HepG2 (cell line): ENCODE measurements at regions not wholly inside any gene's neighbourhood (a gene's known extent, or its start where the extent isn't known, plus 50 kb on each side); places are given as distances from the start of the nearest gene placed in this dataset.

Source experiments
- ATAC-seq: fragments of 200-7000 bp; cut with Tn5 transposase; 3 replicates; pipeline ENCODE4 v1.9.1; 2020; ENCODE audit warnings: mild to moderate bottlenecking, moderate library complexity
- BruUV-seq: library from RNA; stranded (reverse); fragments of 400-500 nt; replicated peaks from 2 replicates; lab custom pipeline; 2021; lab: Mats Ljungman, UMichigan
- CTCF ChIA-PET: fragments of 300-600 bp; formaldehyde crosslinking; extraction: SDS; loops from one replicate; lab custom pipeline; 2021; ENCODE audit warnings: low total read pairs, inconsistent platforms, low intra/inter-chr PET ratio; lab: Yijun Ruan, JAX
- POLR2A ChIA-PET: fragments of 350-600 bp; sonication (Branson Sonifier 250); formaldehyde crosslinking; loops from one replicate; lab custom pipeline; 2020; ENCODE audit warnings: antibody characterized with exemption, inconsistent platforms; lab: Yijun Ruan, JAX
- DNase-seq: peaks from one replicate; pipeline ENCODE4 v3.0.0-alpha.2; 2015; ENCODE audit warnings: low spot score
- FAIRE-seq: peaks from 3 replicates; lab custom pipeline; 2011; peaks lifted over from hg19 to GRCh38; lab: Jason Lieb, UNC
- H2AFZ ChIP-seq: one replicate; pipeline ENCODE4 v1.6.1; 2011; ENCODE audit warnings: low read length, inconsistent platforms
- H3K27ac ChIP-seq: fragments of 300-600 bp; 3 replicates; pipeline ENCODE4 v1.8.0; 2011; ENCODE audit warnings: mixed run types, mild to moderate bottlenecking, mixed read lengths, low read length, inconsistent platforms; ENCODE audit not compliant: insufficient read depth; ENCODE audit errors: extremely low read length
- H3K27me3 ChIP-seq, 2 experiments: fragments of 200-600 bp in 1 of 2; 2 replicates in 1 of 2; 3 replicates in 1 of 2; pipeline versions ENCODE4 v1.6.0 to v1.8.0; 2011; ENCODE audit warnings: low read length in 2 of 2, mild to moderate bottlenecking in 2 of 2, moderate library complexity in 2 of 2, inconsistent platforms in 1 of 2; ENCODE audit not compliant: insufficient read depth in 2 of 2, control insufficient read depth in 1 of 2
- H3K36me3 ChIP-seq, 2 experiments: fragments of 200-600 bp in 1 of 2; replicated peaks in 1 of 2; 2 replicates in 1 of 2; 3 replicates in 1 of 2; pipeline versions ENCODE4 v1.5.1 to v1.8.0; 2011; ENCODE audit warnings: low read length in 2 of 2, inconsistent platforms in 1 of 2; ENCODE audit not compliant: insufficient read depth in 2 of 2, control insufficient read depth in 1 of 2
- H3K4me1 ChIP-seq: 2 replicates; pipeline ENCODE4 v1.5.1; 2012; ENCODE audit warnings: low read length, inconsistent platforms; ENCODE audit not compliant: insufficient read depth
- H3K4me2 ChIP-seq: 2 replicates; pipeline ENCODE4 v1.6.0; 2011; ENCODE audit warnings: low read depth, low read length, inconsistent platforms
- H3K4me3 ChIP-seq, 3 experiments: fragments of 200-600 bp in 1 of 3; sonication (generic), shearing (Covaris generic) in 1 of 3; replicated peaks in 1 of 3; 2 replicates each; pipeline ENCODE4 v1.5.1; 2011 to 2016; ENCODE audit warnings: low read length in 3 of 3, inconsistent platforms in 2 of 3, low read depth in 2 of 3, mild to moderate bottlenecking in 2 of 3, control low read depth in 1 of 3, mixed read lengths in 1 of 3; ENCODE audit not compliant: insufficient read depth in 1 of 3
- H3K79me2 ChIP-seq: one replicate; pipeline ENCODE4 v1.6.1; 2011; ENCODE audit warnings: low read length, inconsistent platforms; ENCODE audit not compliant: insufficient read depth
- H3K9ac ChIP-seq: 2 replicates; pipeline ENCODE4 v1.6.0; 2011; ENCODE audit warnings: mild to moderate bottlenecking, low read depth, low read length, inconsistent platforms; ENCODE audit not compliant: insufficient read depth
- H3K9me3 ChIP-seq: 2 replicates; pipeline ENCODE4 v1.5.1; 2012; ENCODE audit warnings: mild to moderate bottlenecking, low read length
- H4K20me1 ChIP-seq: 2 replicates; pipeline ENCODE4 v1.6.0; 2011; ENCODE audit warnings: inconsistent platforms, mild to moderate bottlenecking, low read length, moderate library complexity; ENCODE audit not compliant: insufficient read depth
- CENPT ChIP-seq: sonication (generic); formaldehyde crosslinking; IDR thresholded peaks from 2 replicates; pipeline ENCODE4 v1.8.0; 2022; ENCODE audit warnings: low read depth, mild to moderate bottlenecking, moderate library complexity, missing genetic modification reagents
- GATAD2A ChIP-seq: IDR thresholded peaks from 2 replicates; pipeline ENCODE4 v1.6.1; 2016
- RFX1 ChIP-seq: fragments of 450-650 bp; IDR thresholded peaks from 2 replicates; pipeline ENCODE4 v1.6.1; 2017
- ZNF17 ChIP-seq: sonication (generic); formaldehyde crosslinking; IDR thresholded peaks from 2 replicates; pipeline ENCODE4 v1.5.0; 2020; ENCODE audit warnings: mild to moderate bottlenecking, missing genetic modification reagents
- WGBS: methylation state at CpG from one replicate; pipeline ENCODE4 v1.1.6; 2017; ENCODE audit warnings: low lambda C conversion rate; 5-methylcytosine and 5-hydroxymethylcytosine counted together
- in situ Hi-C: cut with HindIII; loops from 2 replicates; pipeline ENCODE4 v1.10.0; 2017; ENCODE audit warnings: low pct_unique_long_range_greater_than_20kb; ENCODE audit not compliant: extremely low pct_ligation_motif_present
- intact Hi-C: fragments of 100-400 bp; cut with micrococcal nuclease; formaldehyde crosslinking; loops from one replicate; pipeline ENCODE4 v1.10.0; 2022; ENCODE audit not compliant: unreplicated experiment
- TF ChIP-seq, protein P1 (sequence below): sonication (generic); formaldehyde crosslinking; IDR thresholded peaks from 2 replicates; pipeline ENCODE4 v1.8.1; 2022; ENCODE audit warnings: mild to moderate bottlenecking, missing genetic modification reagents

DNA sequence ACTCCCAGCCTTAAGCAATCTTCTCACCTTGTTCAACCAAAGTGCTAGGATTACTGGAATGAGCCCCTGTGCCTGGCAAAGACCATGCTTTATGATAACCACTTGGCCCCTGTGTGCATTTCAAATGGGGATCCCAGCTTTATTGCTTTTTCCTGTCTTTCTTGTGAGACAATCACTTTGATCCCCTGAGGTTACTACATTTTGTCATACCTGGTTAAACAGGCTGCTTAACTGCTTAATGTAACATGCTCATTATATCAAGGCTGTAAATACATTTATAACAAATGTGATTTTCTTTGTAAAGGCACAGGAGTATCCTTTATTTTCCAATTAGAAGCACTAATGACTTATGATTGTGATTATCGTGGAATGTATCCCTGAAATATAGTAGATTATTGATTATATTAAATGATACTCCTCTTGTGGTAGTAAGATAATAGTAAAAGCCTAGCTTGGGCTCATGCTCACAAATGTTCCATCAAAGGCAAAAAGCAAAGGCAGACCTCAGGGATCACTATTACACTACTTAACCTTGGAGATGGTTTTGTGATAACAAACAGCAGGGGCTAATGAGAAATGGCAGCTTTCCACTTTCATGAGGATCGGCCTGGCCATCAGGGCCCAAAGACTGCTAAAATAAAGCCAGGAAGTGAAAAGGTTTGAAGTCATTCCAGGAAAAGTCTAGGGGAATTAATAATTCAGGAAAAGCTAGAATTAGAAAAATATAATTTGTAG is 290.8 kb upstream of the MDGA2 start:
- ChIA-PET CTCF (no interaction called here), POLR2A (no interaction called here)
- intact Hi-C loops (no loop called here), in situ Hi-C loops (no loop called here)
- no peaks in the 10 kb centered on the region for H3K27me3 ChIP-seq
- FAIRE-seq (no peak), ATAC-seq (no peak), DNase-seq (no peak)
- no peak overlapping the region for H3K27ac ChIP-seq
- BruUV-seq: no TSS peak
- 0% methylated on average over 2 of the region's 2 CpGs for whole genome bisulfite sequencing
- H4K20me1 ChIP-seq: no peaks in the 10 kb centered on the region
- no peaks in the 10 kb centered on the region for H3K79me2 ChIP-seq
- TF ChIP-seq, protein P1, sequence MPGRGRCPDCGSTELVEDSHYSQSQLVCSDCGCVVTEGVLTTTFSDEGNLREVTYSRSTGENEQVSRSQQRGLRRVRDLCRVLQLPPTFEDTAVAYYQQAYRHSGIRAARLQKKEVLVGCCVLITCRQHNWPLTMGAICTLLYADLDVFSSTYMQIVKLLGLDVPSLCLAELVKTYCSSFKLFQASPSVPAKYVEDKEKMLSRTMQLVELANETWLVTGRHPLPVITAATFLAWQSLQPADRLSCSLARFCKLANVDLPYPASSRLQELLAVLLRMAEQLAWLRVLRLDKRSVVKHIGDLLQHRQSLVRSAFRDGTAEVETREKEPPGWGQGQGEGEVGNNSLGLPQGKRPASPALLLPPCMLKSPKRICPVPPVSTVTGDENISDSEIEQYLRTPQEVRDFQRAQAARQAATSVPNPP (CRISPR knock-in tag): no peak
- no peak overlapping the region for H2AFZ ChIP-seq
- peaks cover 3% of the 10 kb centered on the region; the same call in 1 of the 2 replicates for H3K9me3 ChIP-seq
- H3K4me3 ChIP-seq: no peak overlapping the region
- no peaks in the 10 kb centered on the region for H3K36me3 ChIP-seq
- no peak overlapping the region for H3K4me2 ChIP-seq
- H3K9ac ChIP-seq: no peak overlapping the region
- H3K4me1 ChIP-seq: no peaks in the 10 kb centered on the region

DNA sequence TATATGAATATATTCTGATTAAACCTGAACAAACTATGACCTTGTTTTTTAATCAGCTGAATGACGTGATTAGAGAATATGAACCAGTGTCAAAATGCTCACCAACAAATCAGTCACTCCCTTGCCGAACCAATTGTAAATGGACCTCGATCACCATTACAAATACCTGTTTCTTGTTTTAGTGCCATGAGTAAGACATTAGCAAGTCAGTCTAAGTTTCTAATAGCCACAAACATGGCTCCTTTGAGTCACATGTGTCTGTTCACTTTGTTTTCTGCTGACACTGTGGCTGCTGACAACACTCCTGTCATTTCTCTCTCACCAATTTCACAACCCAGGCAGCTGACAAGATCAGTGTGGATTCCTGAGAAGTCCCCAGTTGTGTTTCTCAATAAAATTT is 286.2 kb upstream of the MDGA2 start:
- ATAC-seq: no peak
- Histone ChIP-seq H3K4me3 (no peak overlapping the region), H2AFZ (no peak overlapping the region), H3K9ac (no peak overlapping the region), H3K9me3 (no peaks in the 10 kb centered on the region), H3K36me3 (no peaks in the 10 kb centered on the region), H3K79me2 (no peaks in the 10 kb centered on the region), H3K27ac (no peak overlapping the region), H4K20me1 (no peaks in the 10 kb centered on the region), H3K4me1 (no peaks in the 10 kb centered on the region), H3K27me3 (no peaks in the 10 kb centered on the region), H3K4me2 (no peak overlapping the region)
- FAIRE-seq: no peak
- in situ Hi-C loops: no loop called here
- ChIA-PET POLR2A (no interaction called here), CTCF (no interaction called here)
- TF ChIP-seq RFX1 (no peak), ZNF17 (CRISPR knock-in tag) (no peak), CENPT (CRISPR knock-in tag) (no peak), GATAD2A (CRISPR knock-in tag) (no peak)
- intact Hi-C loops: no loop called here
- no TSS peak for BruUV-seq
- WGBS: 0% methylated on average over 3 of the region's 3 CpGs
- no peak for DNase-seq
